PFSK-1 (cell line): ENCODE measurements at regions not wholly inside any gene's neighbourhood (a gene's known extent, or its start where the extent isn't known, plus 50 kb on each side); places are given as distances from the start of the nearest gene placed in this dataset.

Source experiments
- FOXP2 ChIP-seq: optimal IDR thresholded peaks from 2 replicates; pipeline ENCODE3; 2011; ENCODE audit warnings: borderline replicate concordance, control low read depth, inconsistent platforms; ENCODE audit not compliant: insufficient read depth; ENCODE audit errors: extremely low read length, extremely low read depth
- POLR2AphosphoS5 ChIP-seq: IDR thresholded peaks from 2 replicates; pipeline ENCODE4 v1.6.1; 2012; ENCODE audit warnings: low read depth, mild to moderate bottlenecking, control low read depth, low read length, moderate library complexity
- SIN3A ChIP-seq: IDR thresholded peaks from 2 replicates; pipeline ENCODE4 v1.6.1; 2012; ENCODE audit warnings: mild to moderate bottlenecking, low read length, moderate library complexity, borderline replicate concordance; ENCODE audit not compliant: insufficient read depth
- TAF1 ChIP-seq: IDR thresholded peaks from 2 replicates; pipeline ENCODE4 v1.6.1; 2012; ENCODE audit warnings: low read length, control low read depth, borderline replicate concordance; ENCODE audit not compliant: insufficient read depth
- TF ChIP-seq, protein P1 (sequence below), 2 experiments: IDR thresholded peaks; 2 replicates each; pipeline versions ENCODE4 v1.6.1 to v1.8.0; 2011 to 2012; ENCODE audit warnings: low read depth in 2 of 2, low read length in 2 of 2, control low read depth in 1 of 2, inconsistent platforms in 1 of 2, mild to moderate bottlenecking in 1 of 2, moderate library complexity in 1 of 2; ENCODE audit not compliant: insufficient read depth in 1 of 2

DNA sequence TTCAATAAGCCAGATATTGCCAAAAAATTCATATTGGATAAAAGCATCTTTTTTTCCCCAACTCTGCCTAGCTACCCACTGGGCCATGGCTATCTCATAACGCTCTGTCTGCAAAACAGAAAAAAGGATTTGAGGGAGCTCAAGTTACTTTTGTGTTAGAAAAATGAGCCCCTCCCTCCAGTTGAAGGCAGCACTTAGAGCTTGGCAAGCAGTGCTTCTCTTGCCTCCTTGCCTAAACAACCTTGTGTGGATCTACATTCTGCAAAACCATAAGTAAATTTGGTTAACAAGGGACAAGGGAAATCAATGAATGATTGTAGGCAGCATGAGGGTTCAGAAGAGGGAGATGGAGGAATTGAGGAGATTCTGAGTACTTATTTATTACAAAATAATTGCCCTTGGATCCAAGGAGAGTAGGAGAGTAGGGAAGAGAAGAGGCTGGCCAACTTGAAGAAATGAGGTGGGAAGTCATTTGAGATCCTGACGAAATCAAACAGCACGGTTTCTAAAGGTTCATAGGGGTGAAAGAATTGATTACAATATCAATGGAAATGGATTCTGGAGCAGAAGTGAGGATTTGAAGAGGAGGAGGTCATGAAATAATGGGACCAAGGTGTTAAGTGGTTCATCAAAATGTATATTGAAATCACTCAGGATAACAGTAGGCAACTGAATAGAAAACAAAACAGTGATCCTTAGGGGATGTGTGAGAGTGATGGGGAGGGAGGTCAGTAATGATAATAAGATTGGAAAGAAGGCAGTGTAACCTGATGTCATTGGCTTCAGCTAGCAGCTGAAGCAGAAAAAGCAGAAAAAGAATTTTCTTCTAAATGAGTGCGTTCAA lies 434.8 kb upstream of the IGFBP7 start:
- TF ChIP-seq SIN3A (no peak), TAF1 (no peak), POLR2AphosphoS5 (no peak), FOXP2 (no peak)
- TF ChIP-seq, protein P1, sequence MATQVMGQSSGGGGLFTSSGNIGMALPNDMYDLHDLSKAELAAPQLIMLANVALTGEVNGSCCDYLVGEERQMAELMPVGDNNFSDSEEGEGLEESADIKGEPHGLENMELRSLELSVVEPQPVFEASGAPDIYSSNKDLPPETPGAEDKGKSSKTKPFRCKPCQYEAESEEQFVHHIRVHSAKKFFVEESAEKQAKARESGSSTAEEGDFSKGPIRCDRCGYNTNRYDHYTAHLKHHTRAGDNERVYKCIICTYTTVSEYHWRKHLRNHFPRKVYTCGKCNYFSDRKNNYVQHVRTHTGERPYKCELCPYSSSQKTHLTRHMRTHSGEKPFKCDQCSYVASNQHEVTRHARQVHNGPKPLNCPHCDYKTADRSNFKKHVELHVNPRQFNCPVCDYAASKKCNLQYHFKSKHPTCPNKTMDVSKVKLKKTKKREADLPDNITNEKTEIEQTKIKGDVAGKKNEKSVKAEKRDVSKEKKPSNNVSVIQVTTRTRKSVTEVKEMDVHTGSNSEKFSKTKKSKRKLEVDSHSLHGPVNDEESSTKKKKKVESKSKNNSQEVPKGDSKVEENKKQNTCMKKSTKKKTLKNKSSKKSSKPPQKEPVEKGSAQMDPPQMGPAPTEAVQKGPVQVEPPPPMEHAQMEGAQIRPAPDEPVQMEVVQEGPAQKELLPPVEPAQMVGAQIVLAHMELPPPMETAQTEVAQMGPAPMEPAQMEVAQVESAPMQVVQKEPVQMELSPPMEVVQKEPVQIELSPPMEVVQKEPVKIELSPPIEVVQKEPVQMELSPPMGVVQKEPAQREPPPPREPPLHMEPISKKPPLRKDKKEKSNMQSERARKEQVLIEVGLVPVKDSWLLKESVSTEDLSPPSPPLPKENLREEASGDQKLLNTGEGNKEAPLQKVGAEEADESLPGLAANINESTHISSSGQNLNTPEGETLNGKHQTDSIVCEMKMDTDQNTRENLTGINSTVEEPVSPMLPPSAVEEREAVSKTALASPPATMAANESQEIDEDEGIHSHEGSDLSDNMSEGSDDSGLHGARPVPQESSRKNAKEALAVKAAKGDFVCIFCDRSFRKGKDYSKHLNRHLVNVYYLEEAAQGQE (IDR thresholded peaks at IDR 0.05; ENCODE audit: insufficient read depth in 1 of 2, low read depth in 2 of 2, low read length in 2 of 2) = no peak

DNA sequence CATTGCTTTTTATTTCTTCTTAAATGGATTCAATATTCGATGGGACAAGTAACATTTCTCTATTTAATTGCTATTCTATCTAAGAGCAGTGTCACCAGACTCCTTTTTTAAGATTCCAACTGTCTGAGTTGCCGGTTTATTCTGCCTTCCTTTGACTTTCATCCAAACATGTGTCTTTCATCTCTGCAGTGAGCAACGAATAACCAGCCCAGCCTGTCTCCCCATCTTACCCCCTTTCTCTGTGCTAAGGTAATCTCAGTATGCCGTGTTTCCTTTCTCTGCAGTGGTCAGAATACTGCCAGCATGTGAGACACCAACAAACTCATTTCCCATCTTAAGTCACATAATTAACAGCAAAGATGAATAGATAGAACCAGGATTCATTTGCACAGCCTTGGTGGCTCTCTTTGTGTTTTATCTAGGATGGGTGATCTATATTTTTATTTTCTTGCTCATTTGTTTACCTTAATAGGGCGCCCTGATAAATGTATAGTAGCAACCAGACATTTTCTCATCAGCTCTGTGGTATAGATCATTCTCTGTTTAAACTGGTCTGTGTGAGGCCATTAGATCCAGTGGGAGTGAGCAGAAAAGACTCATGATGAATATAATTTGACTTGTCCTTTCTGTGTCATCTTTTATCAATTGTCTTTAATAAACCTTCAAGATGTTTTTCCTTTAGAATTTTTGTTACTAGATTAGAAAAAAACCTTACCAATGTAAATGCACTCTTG lies 394.8 kb upstream of the IGFBP7 start:
- TF ChIP-seq POLR2AphosphoS5 (no peak), FOXP2 (no peak), TAF1 (no peak), SIN3A (no peak)
- TF ChIP-seq, protein P1 (IDR thresholded peaks at IDR 0.05; ENCODE audit: insufficient read depth in 1 of 2, low read depth in 2 of 2, low read length in 2 of 2) = no peak

DNA sequence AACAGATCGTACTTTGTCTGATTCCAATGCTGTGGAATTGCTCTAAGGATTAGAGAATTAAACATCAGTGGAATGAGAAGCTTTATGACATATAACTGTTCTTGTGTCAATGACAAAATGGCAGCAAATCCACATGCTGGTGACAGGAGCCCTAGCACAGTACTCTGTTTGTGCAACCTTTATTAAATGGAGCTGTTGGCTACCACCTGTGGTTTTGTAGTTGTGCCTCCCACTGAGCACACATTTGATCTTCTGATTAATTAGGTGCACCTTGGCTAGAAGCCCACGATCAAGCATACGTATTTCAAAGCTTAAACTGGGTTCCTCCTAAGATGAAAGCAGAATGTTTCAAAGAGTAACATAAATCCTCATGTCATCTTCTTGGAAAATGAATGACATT lies 394.0 kb upstream of the IGFBP7 start:
- TF ChIP-seq SIN3A = no peak
- TF ChIP-seq, protein P1 (IDR thresholded peaks at IDR 0.05; ENCODE audit: insufficient read depth in 1 of 2, low read depth in 2 of 2, low read length in 2 of 2) = no peak
- no peak for TF ChIP-seq FOXP2
- TF ChIP-seq TAF1 = no peak
- no peak for TF ChIP-seq POLR2AphosphoS5

DNA sequence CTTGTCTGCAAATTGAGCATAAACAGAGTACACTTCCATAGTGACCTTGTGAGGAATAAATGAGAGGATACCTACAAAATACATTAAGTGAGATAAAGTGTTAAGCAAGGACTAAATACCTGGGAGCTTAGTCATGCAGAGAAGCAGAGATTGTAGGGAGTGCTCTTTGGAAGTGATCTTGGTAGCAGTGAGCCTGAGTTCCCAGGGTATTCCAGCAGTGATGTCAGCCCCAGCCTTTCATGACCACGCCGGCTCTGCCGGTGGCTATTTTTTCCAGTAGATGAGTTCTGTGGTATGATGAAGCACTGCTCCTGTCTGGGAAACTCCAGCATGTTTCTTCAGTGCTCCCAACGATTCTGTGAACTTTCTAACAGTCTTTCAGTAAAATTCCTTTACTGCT lies 391.5 kb upstream of the IGFBP7 start:
- TF ChIP-seq POLR2AphosphoS5 = no peak
- no peak for TF ChIP-seq FOXP2
- TF ChIP-seq SIN3A = no peak
- TF ChIP-seq, protein P1 (IDR thresholded peaks at IDR 0.05; ENCODE audit: insufficient read depth in 1 of 2, low read depth in 2 of 2, low read length in 2 of 2) = no peak
- TF ChIP-seq TAF1 = no peak
